ENCODE measurements at regions not wholly inside any gene's neighbourhood (a gene's known extent, or its start where the extent isn't known, plus 50 kb on each side); places are given as distances from the start of the nearest gene placed in this dataset.

DNA sequence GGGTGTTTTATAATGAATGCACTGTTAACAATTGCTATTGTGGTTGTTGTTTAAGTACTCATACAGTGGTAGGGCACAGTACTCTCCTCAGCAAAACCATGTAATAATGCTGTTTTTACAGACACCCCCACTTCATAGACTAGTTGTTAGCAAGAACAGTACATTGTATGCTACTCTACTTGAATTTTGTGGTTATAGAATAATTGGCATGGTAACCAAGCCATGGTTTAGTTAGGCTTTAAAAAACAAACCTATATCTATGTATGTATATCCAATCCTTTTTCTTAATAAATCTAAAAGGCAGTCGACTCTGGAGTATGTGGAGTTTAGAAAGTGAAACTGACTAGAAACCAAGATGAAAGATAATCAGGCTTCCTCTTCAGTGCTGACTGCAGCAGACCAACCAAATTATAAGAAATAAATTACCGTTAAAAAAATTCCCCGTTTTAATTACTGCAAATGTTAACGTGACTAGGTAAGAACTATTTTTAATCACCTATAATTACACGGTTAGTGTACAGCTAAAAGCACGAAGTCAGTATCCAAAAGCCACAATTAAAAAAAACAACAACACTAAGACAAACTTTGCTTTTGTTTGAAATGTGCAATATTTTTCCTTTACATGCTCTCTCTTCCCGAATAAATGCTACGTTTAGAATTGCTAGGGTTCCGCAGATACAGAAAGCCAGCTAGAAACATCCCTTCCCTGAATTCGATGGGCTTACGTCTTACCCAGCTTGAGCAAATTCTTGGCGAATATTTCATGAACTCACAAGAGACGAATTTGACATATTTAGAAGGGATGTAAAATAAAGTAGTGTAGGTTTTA, 113.3 kb upstream of the SERTAD2 start:
- H3K4me1 ChIP-seq (ENCODE audit: insufficient read depth, low read length, poor library complexity, severe bottlenecking): no peaks in the 10 kb centered on the region
- BruUV-seq (replicated peaks): no TSS peak
- intact Hi-C loops (cut with micrococcal nuclease; ENCODE audit: unreplicated experiment): loop anchor here (5.0 kb wide), 1 partner anchor 95 kb away; no protein-coding TSS in a partner anchor
- H3K27me3 ChIP-seq (replicated peaks; ENCODE audit: insufficient read depth, low read depth, low read length, poor library complexity): no peaks in the 10 kb centered on the region
- H3K9me3 ChIP-seq (ENCODE audit: low read depth, low read length, poor library complexity, severe bottlenecking): no peaks in the 10 kb centered on the region
- CTCF ChIA-PET: interaction anchor here (1.2 kb wide), 1 partner anchor 114 kb away, joined by 5 read pairs; the partner anchor contains the start of gene SERTAD2
- no peaks in the 10 kb centered on the region for H3K36me3 ChIP-seq (ENCODE audit: insufficient read depth, low read length, poor library complexity, severe bottlenecking)
- POLR2A ChIA-PET (ENCODE audit: low non-redundant PET): interaction anchor here (0.5 kb wide), 1 partner anchor 118 kb away, joined by 3 read pairs; no protein-coding TSS in a partner anchor
- no peak for TF ChIP-seq EZH2 (IDR thresholded peaks at IDR 0.05; ENCODE audit: borderline replicate concordance, low read depth, low read length, poor library complexity, severe bottlenecking)
- TF ChIP-seq, protein P1, sequence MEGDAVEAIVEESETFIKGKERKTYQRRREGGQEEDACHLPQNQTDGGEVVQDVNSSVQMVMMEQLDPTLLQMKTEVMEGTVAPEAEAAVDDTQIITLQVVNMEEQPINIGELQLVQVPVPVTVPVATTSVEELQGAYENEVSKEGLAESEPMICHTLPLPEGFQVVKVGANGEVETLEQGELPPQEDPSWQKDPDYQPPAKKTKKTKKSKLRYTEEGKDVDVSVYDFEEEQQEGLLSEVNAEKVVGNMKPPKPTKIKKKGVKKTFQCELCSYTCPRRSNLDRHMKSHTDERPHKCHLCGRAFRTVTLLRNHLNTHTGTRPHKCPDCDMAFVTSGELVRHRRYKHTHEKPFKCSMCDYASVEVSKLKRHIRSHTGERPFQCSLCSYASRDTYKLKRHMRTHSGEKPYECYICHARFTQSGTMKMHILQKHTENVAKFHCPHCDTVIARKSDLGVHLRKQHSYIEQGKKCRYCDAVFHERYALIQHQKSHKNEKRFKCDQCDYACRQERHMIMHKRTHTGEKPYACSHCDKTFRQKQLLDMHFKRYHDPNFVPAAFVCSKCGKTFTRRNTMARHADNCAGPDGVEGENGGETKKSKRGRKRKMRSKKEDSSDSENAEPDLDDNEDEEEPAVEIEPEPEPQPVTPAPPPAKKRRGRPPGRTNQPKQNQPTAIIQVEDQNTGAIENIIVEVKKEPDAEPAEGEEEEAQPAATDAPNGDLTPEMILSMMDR (conservative IDR thresholded peaks at IDR 0.05; ENCODE audit: low read depth, low read length): no peak
- H3K4me3 ChIP-seq (ENCODE audit: low read depth, low read length, poor library complexity, severe bottlenecking): peak overlapping the region; percentile 70
- H3K27ac ChIP-seq (ENCODE audit: low read depth, low read length, poor library complexity, severe bottlenecking): peak overlapping the region; percentile 62
- peak; percentile 24 for DNase-seq (ENCODE audit: low spot score)

- Histone ChIP-seq H3K4me1 (ENCODE audit: insufficient read depth, low read length, poor library complexity, severe bottlenecking) (no peaks in the 10 kb centered on the region), H3K4me3 (ENCODE audit: low read depth, low read length, poor library complexity, severe bottlenecking) (peak overlapping the region; percentile 70), H3K27me3 (replicated peaks; ENCODE audit: insufficient read depth, low read depth, low read length, poor library complexity) (no peaks in the 10 kb centered on the region), H3K27ac (ENCODE audit: low read depth, low read length, poor library complexity, severe bottlenecking) (peak overlapping the region; percentile 62), H3K36me3 (ENCODE audit: insufficient read depth, low read length, poor library complexity, severe bottlenecking) (no peaks in the 10 kb centered on the region), H3K9me3 (ENCODE audit: low read depth, low read length, poor library complexity, severe bottlenecking) (no peaks in the 10 kb centered on the region)
- TF ChIP-seq EZH2 (IDR thresholded peaks at IDR 0.05; ENCODE audit: borderline replicate concordance, low read depth, low read length, poor library complexity, severe bottlenecking): no peak
- TF ChIP-seq, protein P1 (conservative IDR thresholded peaks at IDR 0.05; ENCODE audit: low read depth, low read length): no peak
- CTCF ChIA-PET: interaction anchor here (1.2 kb wide), 1 partner anchor 114 kb away, joined by 5 read pairs; the partner anchor contains the start of gene SERTAD2
- DNase-seq (ENCODE audit: low spot score): peak; percentile 79
- POLR2A ChIA-PET (ENCODE audit: low non-redundant PET): interaction anchor here (0.5 kb wide), 1 partner anchor 119 kb away, joined by 3 read pairs; no protein-coding TSS in a partner anchor
- intact Hi-C loops (cut with micrococcal nuclease; ENCODE audit: unreplicated experiment): loop anchor here (5.0 kb wide), 1 partner anchor 94 kb away; no protein-coding TSS in a partner anchor
- no TSS peak for BruUV-seq (replicated peaks)
These were observed 114.2 kb upstream of the SERTAD2 start for GRCh38 chr2:64767670-64768468.

GRCh38 chr2:64768491-64769005, 114.8 kb upstream of the SERTAD2 start:
- H3K4me3 ChIP-seq (ENCODE audit: low read depth, low read length, poor library complexity, severe bottlenecking): peak overlapping the region; percentile 70
- intact Hi-C loops (cut with micrococcal nuclease; ENCODE audit: unreplicated experiment): loop anchor here (5.0 kb wide), 1 partner anchor 94 kb away; no protein-coding TSS in a partner anchor
- ChIA-PET POLR2A (ENCODE audit: low non-redundant PET) (no interaction called here), CTCF (no interaction called here)
- TF ChIP-seq EZH2 (IDR thresholded peaks at IDR 0.05; ENCODE audit: borderline replicate concordance, low read depth, low read length, poor library complexity, severe bottlenecking): no peak
- TF ChIP-seq, protein P1 (conservative IDR thresholded peaks at IDR 0.05; ENCODE audit: low read depth, low read length): no peak
- TSS peak; percentile 62 for BruUV-seq (replicated peaks)
- DNase-seq (ENCODE audit: low spot score): no peak
- H3K9me3 ChIP-seq (ENCODE audit: low read depth, low read length, poor library complexity, severe bottlenecking): no peaks in the 10 kb centered on the region
- no peaks in the 10 kb centered on the region for H3K4me1 ChIP-seq (ENCODE audit: insufficient read depth, low read length, poor library complexity, severe bottlenecking)
- peak overlapping the region; percentile 62 for H3K27ac ChIP-seq (ENCODE audit: low read depth, low read length, poor library complexity, severe bottlenecking)
- H3K27me3 ChIP-seq (replicated peaks; ENCODE audit: insufficient read depth, low read depth, low read length, poor library complexity): no peaks in the 10 kb centered on the region
- H3K36me3 ChIP-seq (ENCODE audit: insufficient read depth, low read length, poor library complexity, severe bottlenecking): no peaks in the 10 kb centered on the region

Data from A673 (cell line).